GM19468 (cell line): ENCODE measurements at regions not wholly inside any gene's neighbourhood (a gene's known extent, or its start where the extent isn't known, plus 50 kb on each side); places are given as distances from the start of the nearest gene placed in this dataset.

Experiments
- ATAC-seq: cut with Tn5 transposase; IDR thresholded peaks from one replicate; pipeline ENCODE4 v1.9.1; 2021; ENCODE audit warnings: mild to moderate bottlenecking, moderate library complexity, moderate number of reproducible peaks; ENCODE audit not compliant: unreplicated experiment; ENCODE audit errors: extremely low read depth

- ATAC-seq: no peak
Measured at GRCh38 chr18:25876330-25876948, 214.0 kb downstream of the SS18 start.

DNA sequence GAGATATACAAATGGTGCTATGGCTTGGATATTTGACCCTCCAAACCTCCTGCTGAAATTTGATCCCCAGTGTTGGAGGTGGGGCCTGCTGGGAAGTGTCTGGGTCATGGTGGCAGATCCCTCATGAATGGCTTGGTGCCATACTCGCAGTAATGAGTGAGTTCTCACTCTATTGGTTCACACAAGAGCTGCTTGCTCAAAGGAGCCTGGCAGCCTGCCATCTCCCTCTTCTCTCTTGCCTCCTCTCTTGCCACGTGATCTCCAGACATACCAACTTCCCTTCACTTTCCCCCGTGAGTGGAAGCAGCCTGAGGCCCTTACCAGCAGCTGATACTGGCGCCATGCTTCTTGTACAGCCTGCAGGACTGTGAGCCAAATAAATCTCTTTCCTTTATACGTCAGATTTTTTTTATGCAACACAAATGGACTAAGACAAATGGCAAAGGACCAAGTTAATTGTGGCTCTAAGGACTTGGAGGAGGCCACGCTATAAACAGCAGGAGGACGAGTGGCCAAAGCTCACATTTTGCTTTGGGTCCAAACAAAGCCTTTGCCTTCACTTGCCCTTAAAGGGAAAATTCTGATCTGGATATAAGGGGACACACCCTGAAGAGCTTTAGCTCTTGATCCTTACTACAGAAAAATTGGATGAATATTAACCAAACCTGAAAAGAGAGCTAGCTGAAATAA is 214.7 kb downstream of the SS18 start:
- ATAC-seq: no peak

- ATAC-seq: no peak
Measured at GRCh38 chr18:25873833-25874232, 216.6 kb downstream of the SS18 start.

DNA sequence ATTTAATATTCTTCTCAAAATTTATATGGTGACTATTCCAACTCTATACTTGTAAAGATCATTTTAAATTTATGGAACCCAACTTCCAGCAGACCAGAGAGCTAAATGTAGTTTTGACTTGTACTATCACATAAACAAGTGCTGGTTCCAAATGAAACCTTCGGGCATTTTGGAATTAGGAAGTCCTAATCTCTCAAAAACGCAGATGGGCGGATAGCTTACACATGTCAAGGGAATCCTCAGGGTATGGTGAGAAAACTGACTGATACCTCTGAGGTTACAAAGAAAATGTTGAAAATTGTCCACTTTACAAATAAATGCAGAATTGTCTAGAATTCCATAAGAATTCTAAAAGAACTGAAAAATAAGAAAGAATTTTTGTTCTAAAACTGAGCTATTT is 224.1 kb downstream of the SS18 start:
- no peak for ATAC-seq

DNA sequence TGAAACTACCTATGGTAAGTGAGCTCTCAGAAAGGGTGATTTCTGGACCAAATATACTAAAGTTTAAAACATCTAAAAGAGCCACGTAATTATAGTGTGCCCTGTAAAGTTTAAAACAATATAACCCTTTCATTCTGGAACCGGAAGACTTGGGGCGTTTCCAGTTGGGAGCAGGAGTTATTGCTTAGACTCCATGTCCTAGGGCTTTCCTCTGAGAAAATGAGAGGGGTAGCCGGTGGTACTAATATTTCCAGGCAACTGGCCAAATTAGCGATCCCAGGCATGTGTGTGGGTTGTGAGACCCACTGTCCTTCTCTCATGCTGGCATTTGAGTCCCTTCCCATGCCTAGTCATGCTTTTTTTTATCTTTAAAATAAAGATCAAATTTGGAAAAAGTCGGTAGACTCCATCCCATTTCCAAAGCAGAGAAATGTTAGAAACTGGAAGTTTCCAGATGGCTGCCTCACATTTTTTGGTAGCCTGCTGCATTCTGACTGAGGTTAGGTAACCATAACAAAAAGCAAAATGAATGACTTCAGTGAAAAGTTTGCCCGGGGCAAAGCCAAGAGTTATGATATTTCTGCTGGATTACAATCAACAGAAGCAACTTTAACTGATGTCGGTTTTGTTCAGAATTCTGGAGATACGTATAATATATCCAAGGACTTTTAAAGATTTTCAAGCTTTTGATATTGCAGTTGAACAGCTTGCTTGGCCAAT is 227.4 kb downstream of the SS18 start:
- no peak for ATAC-seq

DNA sequence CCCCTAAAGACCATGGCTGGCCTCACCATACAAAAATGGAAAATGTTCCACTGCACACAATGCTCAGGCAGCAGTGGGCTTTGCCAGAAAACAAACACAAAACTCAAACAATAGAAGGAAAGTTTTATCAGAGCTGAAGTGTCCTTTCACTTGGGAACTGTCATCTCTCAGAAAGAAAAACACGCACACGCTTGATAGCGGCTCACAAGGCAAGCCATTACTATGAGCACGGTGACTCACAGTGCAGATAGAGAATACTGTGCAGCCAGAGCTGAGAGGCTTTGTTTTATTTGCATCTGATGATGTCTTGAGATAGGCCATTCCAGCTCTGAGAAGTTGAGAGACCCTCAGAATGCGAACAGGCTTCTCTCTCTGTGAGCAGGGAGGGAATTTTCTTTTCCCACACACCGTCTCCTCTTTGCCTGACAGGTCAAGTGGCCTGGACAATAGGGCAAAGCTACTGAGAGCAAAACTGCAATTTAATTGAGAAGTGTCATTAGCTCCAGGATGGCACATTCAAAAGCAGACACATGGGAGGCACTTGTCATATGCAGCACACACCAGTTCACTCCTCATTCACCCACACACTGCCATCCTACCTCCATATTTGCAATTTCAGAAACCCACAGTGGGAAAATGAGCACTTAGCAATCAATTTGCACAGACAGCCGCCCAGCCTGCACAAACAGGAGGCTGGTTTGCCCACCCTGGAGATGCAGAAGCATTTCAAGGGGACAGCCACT is 236.6 kb downstream of the SS18 start:
- ATAC-seq: no peak

DNA sequence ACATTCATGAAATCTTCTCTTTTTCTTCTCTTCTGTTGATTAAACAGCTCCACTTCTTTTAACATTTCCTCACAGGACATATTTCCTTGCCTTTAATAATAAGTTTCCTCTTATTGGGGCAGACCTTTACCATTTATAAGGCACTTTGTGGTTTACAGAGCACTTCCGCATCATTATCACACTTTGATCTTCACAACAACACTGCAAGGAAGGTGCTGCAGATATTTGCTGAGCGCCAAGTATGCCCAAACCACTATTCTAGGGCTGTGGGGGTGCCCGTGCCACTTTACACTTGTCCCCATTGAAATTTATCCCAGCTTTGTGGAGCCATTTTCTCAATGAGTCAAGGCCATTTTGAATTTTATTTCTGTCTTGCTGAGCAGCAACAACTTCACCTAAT is 246.6 kb downstream of the SS18 start:
- no peak for ATAC-seq

DNA sequence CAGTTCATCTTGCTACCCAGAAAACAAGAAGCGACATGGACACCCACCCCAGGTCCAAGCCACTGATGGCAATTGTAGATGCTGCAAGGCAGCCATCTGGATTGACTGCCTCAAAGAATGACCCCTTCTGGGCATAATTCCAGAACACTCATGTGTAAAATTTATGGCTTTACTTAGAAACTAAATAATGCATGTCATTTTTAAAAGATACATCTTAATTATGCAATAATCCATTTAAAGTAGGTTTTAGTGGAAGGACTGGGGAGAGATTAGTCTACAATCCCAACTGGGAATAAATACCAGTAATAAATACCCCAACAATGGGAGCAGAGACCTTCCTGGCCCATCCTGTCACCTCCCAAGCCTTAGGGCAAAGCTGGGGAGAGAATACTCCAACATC is 247.7 kb downstream of the SS18 start:
- no peak for ATAC-seq

DNA sequence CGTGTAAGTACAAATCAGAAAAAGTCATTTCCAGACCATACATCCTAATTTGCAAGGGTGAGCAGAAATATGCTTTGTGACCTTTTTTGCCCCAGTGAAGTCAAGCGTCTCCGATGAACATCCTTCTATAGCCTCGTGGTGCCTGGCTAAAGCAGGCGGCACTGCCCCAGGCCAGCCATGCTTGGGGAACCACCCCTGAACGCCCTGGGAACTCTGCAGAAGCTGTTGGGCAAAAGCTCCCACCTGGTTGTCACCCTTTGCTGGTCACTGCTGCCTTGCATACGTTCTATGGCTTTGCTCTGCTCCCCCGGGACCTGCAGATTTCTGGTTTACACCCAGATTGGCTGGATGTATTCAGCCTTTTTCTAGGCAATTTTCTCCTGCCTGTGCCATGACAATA is 256.4 kb downstream of the SS18 start:
- ATAC-seq: no peak

GRCh38 chr18:25832001-25832604 is 258.3 kb downstream of the SS18 start:
- peak; percentile 54 for ATAC-seq

DNA sequence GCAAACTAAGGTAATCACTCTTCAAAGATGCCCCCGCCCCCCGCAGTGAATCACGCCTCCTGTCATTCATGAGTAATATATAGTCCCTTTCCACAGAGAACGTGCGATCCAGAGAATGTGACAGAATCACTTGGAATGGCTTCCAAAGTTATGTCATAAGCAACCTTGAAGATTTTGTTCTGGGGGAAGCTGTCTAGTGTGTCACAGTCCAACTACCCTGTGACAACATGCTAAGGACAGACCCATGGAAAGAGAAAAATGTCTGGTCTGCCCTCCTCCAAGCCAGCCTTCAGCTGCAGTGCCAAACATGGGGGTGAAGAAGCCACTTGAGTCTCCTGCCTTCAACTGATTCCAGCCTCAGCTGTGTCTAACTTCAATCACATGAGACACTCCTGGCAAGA is 259.1 kb downstream of the SS18 start:
- no peak for ATAC-seq

DNA sequence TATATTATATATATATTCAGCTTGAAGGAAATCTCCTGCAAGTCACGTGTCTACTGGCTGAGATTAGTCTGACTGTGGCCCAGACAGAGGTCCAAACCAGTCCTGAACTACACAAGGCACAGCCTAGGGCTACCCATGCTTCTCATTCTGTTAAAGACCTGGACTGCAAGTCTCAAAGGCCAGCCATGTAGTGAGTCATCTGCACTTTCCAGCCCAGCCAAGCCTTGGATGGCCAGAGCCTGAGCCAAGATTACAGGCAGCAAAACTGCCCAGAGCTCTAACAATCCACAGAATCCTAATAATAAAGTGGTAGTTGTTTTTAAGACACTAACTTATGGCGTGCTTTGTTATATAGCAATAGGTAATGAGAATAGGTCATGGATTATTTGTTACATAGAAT is 259.6 kb downstream of the SS18 start:
- ATAC-seq: no peak

DNA sequence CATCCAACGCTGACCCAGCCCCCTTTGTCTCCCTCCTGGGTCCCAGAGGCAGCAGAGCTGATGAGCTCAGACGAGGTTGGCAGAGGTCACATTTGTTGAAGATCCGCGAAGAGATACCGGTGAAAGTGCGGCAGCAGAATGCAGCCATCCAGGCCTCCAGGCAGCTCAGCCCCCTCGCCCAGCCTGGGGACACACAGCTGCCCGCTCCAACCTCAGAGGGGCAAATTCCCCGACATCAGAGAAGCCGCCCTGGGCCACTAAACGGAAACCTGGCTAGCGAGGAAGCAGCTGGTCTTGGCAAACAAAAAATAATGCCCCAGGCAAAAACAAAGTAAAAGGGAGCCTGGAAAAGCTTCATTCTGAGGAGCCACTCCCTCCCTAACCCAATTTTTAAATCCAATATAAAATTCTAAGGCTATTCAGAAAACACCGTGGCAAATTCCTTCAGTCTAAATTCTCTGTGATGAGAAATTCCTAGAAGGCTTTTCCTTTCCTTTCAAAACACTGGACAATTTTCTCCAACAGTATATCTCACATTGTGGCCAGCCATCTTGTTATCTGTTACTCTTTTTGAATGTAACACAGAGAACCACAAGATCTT is 262.4 kb downstream of the SS18 start:
- no peak for ATAC-seq

GRCh38 chr18:25827228-25827627 is 263.2 kb downstream of the SS18 start:
- ATAC-seq: no peak

DNA sequence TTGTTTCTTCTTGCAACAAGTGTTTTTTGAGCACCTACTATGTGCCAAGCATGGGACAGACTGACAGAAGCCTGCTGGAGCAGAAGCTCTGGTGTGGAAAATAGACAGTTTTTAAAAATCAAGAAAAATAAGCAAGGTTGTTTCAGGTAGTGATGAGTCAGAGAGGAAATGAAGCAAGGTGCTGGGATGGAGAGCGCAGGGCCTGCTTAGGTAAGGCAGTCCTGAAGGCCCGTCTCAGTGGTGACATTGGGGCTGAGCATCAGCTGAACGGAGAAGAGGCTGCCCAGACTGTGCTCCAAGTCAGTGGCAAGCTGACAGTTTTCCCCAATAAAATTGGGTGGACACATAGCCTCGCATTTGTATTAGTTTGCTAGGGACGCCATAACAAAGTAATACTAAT is 263.6 kb downstream of the SS18 start:
- no peak for ATAC-seq

DNA sequence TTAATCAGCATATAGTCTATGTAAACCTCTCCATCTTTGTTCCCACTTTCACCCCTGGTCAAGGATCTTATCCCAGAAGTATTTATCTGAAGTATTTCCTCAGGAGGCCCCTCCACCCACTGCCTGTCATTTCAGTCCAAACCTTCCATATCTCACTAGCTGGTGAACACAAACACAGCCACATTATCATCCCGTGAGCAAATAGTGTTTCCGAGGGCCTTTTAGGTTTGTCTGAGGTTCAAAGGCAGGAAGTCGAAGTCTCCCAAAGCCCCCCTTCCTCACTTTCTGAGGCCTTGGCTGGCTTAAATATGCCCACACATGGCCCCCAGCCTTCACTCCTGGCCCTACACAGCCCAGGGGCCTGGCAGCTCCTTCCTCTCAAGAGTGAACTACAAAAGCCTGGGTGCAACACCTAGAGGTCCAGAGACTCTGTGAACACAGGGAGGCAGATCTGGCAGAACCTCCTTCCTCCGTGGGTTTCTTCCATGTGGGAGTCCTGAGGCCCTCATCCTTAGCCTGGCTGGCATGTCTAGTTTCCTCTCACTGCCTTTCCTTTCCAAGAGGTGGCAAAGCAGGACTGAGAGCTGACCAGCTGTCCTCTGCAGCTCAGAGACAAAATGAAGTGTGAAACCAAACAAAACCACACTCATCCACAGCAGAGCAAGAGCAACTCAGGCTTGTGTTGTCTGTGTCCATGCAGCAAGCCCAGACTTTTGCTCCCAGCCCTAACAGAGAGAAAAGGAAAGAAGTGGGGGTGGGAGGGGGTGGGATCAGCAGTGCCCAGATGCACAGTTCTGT is 264.2 kb downstream of the SS18 start:
- ATAC-seq: no peak

DNA sequence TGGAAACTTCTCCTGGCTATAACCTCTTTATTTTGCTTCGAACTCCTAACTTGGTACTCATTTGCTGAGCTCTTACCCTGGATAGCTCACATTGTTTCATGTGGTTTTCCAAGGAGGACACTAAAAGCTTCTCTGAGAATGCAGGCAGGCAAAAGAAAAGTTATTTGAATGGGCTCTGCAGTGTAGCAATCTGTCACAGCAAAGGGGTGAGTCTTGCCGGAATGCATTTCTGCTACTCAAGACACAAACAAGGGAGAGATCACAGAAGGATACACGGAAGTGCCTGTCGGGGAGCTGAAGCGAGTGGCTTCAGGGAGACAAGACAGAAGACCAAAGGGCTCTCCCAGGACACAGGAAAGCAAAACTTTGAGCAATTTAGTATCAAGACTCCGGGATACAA is 265.4 kb downstream of the SS18 start:
- ATAC-seq: no peak

DNA sequence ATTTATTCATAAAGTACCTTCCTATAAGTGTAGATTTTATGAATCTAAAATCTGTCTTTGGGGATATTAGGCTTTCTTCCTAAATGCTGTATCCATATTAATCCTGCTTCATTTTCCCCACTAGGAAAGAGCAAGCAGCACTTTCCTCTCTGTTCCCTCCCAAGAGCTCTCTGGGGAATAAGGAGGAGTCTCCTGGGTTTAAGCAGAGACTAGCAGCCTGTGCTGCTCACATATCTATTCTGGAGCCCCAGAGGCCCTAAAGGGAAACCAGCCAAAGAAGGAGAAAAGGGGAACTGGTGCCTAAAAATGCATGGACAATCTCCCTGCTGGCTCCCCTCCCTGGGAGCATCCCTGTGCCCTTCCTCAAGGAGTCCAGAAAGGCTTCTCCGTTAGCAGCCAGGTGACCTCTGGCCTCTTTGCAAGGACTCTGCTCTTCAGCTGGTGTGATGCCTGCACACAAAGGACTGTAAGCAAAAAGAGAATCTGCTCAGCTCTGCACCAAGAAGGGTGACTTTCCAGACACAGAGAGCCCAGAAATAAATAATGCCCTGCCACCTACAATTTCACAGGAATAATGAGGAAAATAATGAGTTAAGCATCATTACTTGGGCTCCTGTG is 270.6 kb downstream of the SS18 start:
- ATAC-seq: no peak

- no peak for ATAC-seq
Measured at GRCh38 chr18:25818505-25818904, 271.9 kb downstream of the SS18 start.
